Gastrocnemius medialis (tissue), 4 donors: ENCODE measurements at regions not wholly inside any gene's neighbourhood (a gene's known extent, or its start where the extent isn't known, plus 50 kb on each side); places are given as distances from the start of the nearest gene placed in this dataset.

Experiments used
- ATAC-seq, 2 donors: fragments of 150-250 bp; one replicate each; pipeline ENCODE4 v1.9.1; 2016
- DNase-seq, 2 donors: peaks; one replicate each; pipeline ENCODE4 v3.0.0-alpha.2; 2019
- H3K27ac ChIP-seq, 4 donors: fragments of 200-600 bp; sonication (generic); 1 replicate in 1 of 4; 2 replicates in 3 of 4; pipeline ENCODE4 v1.5.1; 2016 to 2018; ENCODE audit warnings: mild to moderate bottlenecking in 2 of 4, moderate library complexity in 1 of 4
- H3K27me3 ChIP-seq, 3 donors: fragments of 200-600 bp; sonication (generic) in 2 of 3; 1 replicate in 1 of 3; 2 replicates in 2 of 3; pipeline versions ENCODE4 v1.5.1 to v1.6.0; 2016 to 2019; ENCODE audit warnings: mild to moderate bottlenecking in 1 of 3, moderate library complexity in 1 of 3
- H3K36me3 ChIP-seq, 2 donors: fragments of 200-600 bp; sonication (generic) in 1 of 2; one replicate each; pipeline ENCODE4 v1.5.1; 2017 to 2018
- H3K4me1 ChIP-seq, 2 donors: fragments of 200-600 bp; sonication (generic) in 1 of 2; one replicate each; pipeline ENCODE4 v1.5.1; 2016 to 2017; ENCODE audit warnings: mild to moderate bottlenecking in 2 of 2
- H3K4me3 ChIP-seq, 4 donors: fragments of 200-600 bp; sonication (generic) in 3 of 4; 1 replicate in 1 of 4; 2 replicates in 3 of 4; pipeline ENCODE4 v1.5.1; 2016 to 2019; ENCODE audit warnings: mild to moderate bottlenecking in 2 of 4
- H3K9me3 ChIP-seq, 3 donors: fragments of 200-600 bp; sonication (generic) in 2 of 3; 1 replicate in 1 of 3; 2 replicates in 2 of 3; pipeline ENCODE4 v1.5.1; 2016 to 2019
- CTCF ChIP-seq, 5 experiments: fragments of 450-650 bp in 3 of 5; fragments of 200-600 bp in 2 of 5; sonication (generic) in 2 of 5; IDR thresholded peaks in 4 of 5; conservative IDR thresholded peaks in 1 of 5; 1 replicate in 4 of 5; 2 replicates in 1 of 5; pipeline ENCODE4 v1.5.1; 2016 to 2019; ENCODE audit warnings: antibody characterized with exemption in 5 of 5, mild to moderate bottlenecking in 3 of 5, moderate library complexity in 3 of 5
- POLR2A ChIP-seq, 2 donors: fragments of 450-650 bp; IDR thresholded peaks; one replicate each; pipeline ENCODE4 v1.6.1; 2017; ENCODE audit warnings: antibody characterized with exemption in 2 of 2, mild to moderate bottlenecking in 2 of 2, moderate library complexity in 2 of 2
- in situ Hi-C, 4 donors: fragments of 200-750 bp; cut with MboI; loops; one replicate each; pipeline versions ENCODE4 v1.15.0 to v1.8.0; 2017; ENCODE audit warnings: low sequenced_read_pairs in 4 of 4
- intact Hi-C: fragments of 100-400 bp; cut with DNase I; formaldehyde crosslinking; loops from one replicate; pipeline ENCODE4 v1.15.1; 2023; ENCODE audit warnings: low total_unique reads

- no peaks in the 10 kb centered on the region for H3K4me1 ChIP-seq
- peaks cover 0 to 3% (median 0%) of the 10 kb centered on the region in 3 donors for H3K27me3 ChIP-seq
- in situ Hi-C loops (no loop called here), intact Hi-C loops (no loop called here)
- no peak overlapping the region for H3K4me3 ChIP-seq
- no peaks in the 10 kb centered on the region for H3K9me3 ChIP-seq
- H3K36me3 ChIP-seq, result no peaks in the 10 kb centered on the region
- TF ChIP-seq CTCF (IDR thresholded peaks at IDR 0.05 in 4 of 5, conservative IDR thresholded peaks at IDR 0.05 in 1 of 5), result no peak
- TF ChIP-seq POLR2A (IDR thresholded peaks at IDR 0.05), result no peak
- DNase-seq (no peak), ATAC-seq (no peak)
- H3K27ac ChIP-seq, result no peak overlapping the region
Observed at GRCh38 chr7:19369182-19369581, 224.0 kb upstream of the FERD3L start.

DNA sequence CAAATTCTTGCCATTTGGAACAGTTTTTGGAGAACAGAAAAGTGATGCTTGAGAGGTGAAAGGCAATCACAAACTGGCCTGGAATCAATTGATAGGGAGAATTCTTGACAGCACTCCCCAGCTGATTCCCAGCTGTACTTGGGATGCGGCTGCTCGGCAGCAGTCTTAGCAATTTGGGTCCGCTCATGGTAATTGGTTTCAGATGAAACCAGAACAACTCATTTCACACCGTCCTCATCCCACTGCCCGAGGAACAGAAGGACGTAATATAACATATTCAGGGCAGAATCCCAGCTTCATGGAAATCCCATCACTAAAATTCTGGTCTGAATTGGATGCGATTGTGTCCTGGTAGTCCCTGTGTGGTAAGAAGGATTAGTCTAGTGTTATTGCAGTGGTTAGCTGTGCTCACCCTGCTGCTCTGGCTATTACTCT lies 223.3 kb upstream of the FERD3L start:
- H3K4me3 ChIP-seq, result no peak overlapping the region
- H3K27me3 ChIP-seq, result peaks cover 0 to 3% (median 0%) of the 10 kb centered on the region in 3 donors
- TF ChIP-seq POLR2A (IDR thresholded peaks at IDR 0.05) (no peak), CTCF (IDR thresholded peaks at IDR 0.05 in 4 of 5, conservative IDR thresholded peaks at IDR 0.05 in 1 of 5) (no peak)
- no peaks in the 10 kb centered on the region for H3K36me3 ChIP-seq
- no peak overlapping the region for H3K27ac ChIP-seq
- H3K9me3 ChIP-seq, result no peaks in the 10 kb centered on the region
- DNase-seq (no peak), ATAC-seq (no peak)
- in situ Hi-C loops (no loop called here), intact Hi-C loops (no loop called here)
- no peaks in the 10 kb centered on the region for H3K4me1 ChIP-seq

GRCh38 chr7:19364950-19365349 lies 219.7 kb upstream of the FERD3L start:
- Histone ChIP-seq H3K4me1 (no peaks in the 10 kb centered on the region), H3K27me3 (peaks cover 0 to 3% (median 0%) of the 10 kb centered on the region in 3 donors), H3K27ac (no peak overlapping the region), H3K9me3 (no peaks in the 10 kb centered on the region), H3K36me3 (no peaks in the 10 kb centered on the region), H3K4me3 (no peak overlapping the region)
- intact Hi-C loops, result no loop called here
- ATAC-seq (no peak), DNase-seq (no peak)
- in situ Hi-C loops, result no loop called here
- TF ChIP-seq POLR2A (IDR thresholded peaks at IDR 0.05) (no peak), CTCF (IDR thresholded peaks at IDR 0.05 in 4 of 5, conservative IDR thresholded peaks at IDR 0.05 in 1 of 5) (no peak)

GRCh38 chr7:19362099-19362498 lies 216.9 kb upstream of the FERD3L start:
- no peaks in the 10 kb centered on the region for H3K27me3 ChIP-seq
- DNase-seq (no peak), ATAC-seq (no peak)
- no peaks in the 10 kb centered on the region for H3K36me3 ChIP-seq
- intact Hi-C loops (no loop called here), in situ Hi-C loops (no loop called here)
- no peak overlapping the region for H3K27ac ChIP-seq
- no peak overlapping the region for H3K4me3 ChIP-seq
- TF ChIP-seq CTCF (IDR thresholded peaks at IDR 0.05 in 4 of 5, conservative IDR thresholded peaks at IDR 0.05 in 1 of 5), result no peak
- no peak for TF ChIP-seq POLR2A (IDR thresholded peaks at IDR 0.05)
- no peaks in the 10 kb centered on the region for H3K9me3 ChIP-seq
- H3K4me1 ChIP-seq, result no peaks in the 10 kb centered on the region

- H3K27me3 ChIP-seq, result no peaks in the 10 kb centered on the region
- intact Hi-C loops, result no loop called here
- no peaks in the 10 kb centered on the region for H3K36me3 ChIP-seq
- TF ChIP-seq POLR2A (IDR thresholded peaks at IDR 0.05) (no peak), CTCF (IDR thresholded peaks at IDR 0.05 in 4 of 5, conservative IDR thresholded peaks at IDR 0.05 in 1 of 5) (no peak)
- in situ Hi-C loops, result no loop called here
- DNase-seq, result no peak
- H3K4me3 ChIP-seq, result no peak overlapping the region
- no peaks in the 10 kb centered on the region for H3K4me1 ChIP-seq
- no peak for ATAC-seq
- no peak overlapping the region for H3K27ac ChIP-seq
- no peaks in the 10 kb centered on the region for H3K9me3 ChIP-seq
Observed at GRCh38 chr7:19353180-19353579, 208.0 kb upstream of the FERD3L start.
